HL-60 (cell line): ENCODE measurements at regions not wholly inside any gene's neighbourhood (a gene's known extent, or its start where the extent isn't known, plus 50 kb on each side); places are given as distances from the start of the nearest gene placed in this dataset.

Source experiments
- DNase-seq, 2 experiments: peaks; one replicate each; pipeline ENCODE4 v3.0.0-alpha.2; 2010 to 2020; ENCODE audit warnings: low read depth in 1 of 2, low spot score in 1 of 2
- H3K27ac ChIP-seq: fragments of 250-450 bp; sonication (Bioruptor Pico); replicated peaks from 2 replicates; pipeline ENCODE4 v1.5.1; 2020; ENCODE audit warnings: mild to moderate bottlenecking, moderate library complexity
- H3K27me3 ChIP-seq: fragments of 250-450 bp; sonication (Bioruptor Pico); 2 replicates; pipeline ENCODE4 v1.5.1; 2021; ENCODE audit warnings: mild to moderate bottlenecking, moderate library complexity; ENCODE audit not compliant: insufficient read depth, poor library complexity, severe bottlenecking
- H3K4me3 ChIP-seq: replicated peaks from 2 replicates; pipeline ENCODE4 v1.5.1; 2011; ENCODE audit warnings: mild to moderate bottlenecking, control low read depth, low read length; ENCODE audit not compliant: insufficient read depth
- GABPA ChIP-seq: IDR thresholded peaks from 2 replicates; pipeline ENCODE4 v1.6.1; 2012; ENCODE audit warnings: low read depth
- POLR2AphosphoS5 ChIP-seq: IDR thresholded peaks from 2 replicates; pipeline ENCODE4 v1.6.1; 2012; ENCODE audit warnings: low read depth
- REST ChIP-seq: IDR thresholded peaks from 2 replicates; pipeline ENCODE4 v1.6.1; 2012; ENCODE audit warnings: low read depth; ENCODE audit not compliant: insufficient replicate concordance
- SPI1 ChIP-seq: IDR thresholded peaks from 2 replicates; pipeline ENCODE4 v1.6.1; 2012; ENCODE audit warnings: low read depth, mild to moderate bottlenecking, borderline replicate concordance
- TF ChIP-seq, protein P1 (sequence below): IDR thresholded peaks from one replicate; pipeline ENCODE4 v1.5.1; 2011; ENCODE audit warnings: low read length, control low read depth, inconsistent platforms; ENCODE audit not compliant: insufficient read depth

DNA sequence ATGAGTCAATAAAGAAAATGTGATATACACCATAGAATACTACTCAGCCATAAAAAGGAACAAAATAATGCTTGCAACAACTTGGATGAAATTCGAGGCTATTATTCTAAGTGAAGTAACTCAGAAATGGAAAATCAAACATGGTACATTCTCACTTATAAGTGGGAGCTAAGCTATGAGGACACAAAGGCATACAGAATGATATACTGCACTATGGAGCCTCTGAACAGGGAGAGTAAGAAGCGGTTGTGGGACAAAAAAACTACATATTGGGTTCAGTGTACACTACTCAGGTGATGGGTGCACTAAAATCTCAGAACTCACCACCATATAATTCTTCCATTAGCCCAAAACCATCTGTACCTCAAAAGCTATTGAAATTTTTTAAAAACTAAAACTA is 68.8 kb upstream of the AKAP13 start:
- Histone ChIP-seq H3K4me3 (no peak overlapping the region), H3K27me3 (no peaks in the 10 kb centered on the region)

GRCh38 chr15:85312486-85312885 is 67.9 kb upstream of the AKAP13 start:
- Histone ChIP-seq H3K27me3 (no peaks in the 10 kb centered on the region), H3K4me3 (no peak overlapping the region), H3K27ac (no peak overlapping the region)
- TF ChIP-seq REST (no peak), SPI1 (no peak), POLR2AphosphoS5 (no peak), GABPA (no peak)
- TF ChIP-seq, protein P1, sequence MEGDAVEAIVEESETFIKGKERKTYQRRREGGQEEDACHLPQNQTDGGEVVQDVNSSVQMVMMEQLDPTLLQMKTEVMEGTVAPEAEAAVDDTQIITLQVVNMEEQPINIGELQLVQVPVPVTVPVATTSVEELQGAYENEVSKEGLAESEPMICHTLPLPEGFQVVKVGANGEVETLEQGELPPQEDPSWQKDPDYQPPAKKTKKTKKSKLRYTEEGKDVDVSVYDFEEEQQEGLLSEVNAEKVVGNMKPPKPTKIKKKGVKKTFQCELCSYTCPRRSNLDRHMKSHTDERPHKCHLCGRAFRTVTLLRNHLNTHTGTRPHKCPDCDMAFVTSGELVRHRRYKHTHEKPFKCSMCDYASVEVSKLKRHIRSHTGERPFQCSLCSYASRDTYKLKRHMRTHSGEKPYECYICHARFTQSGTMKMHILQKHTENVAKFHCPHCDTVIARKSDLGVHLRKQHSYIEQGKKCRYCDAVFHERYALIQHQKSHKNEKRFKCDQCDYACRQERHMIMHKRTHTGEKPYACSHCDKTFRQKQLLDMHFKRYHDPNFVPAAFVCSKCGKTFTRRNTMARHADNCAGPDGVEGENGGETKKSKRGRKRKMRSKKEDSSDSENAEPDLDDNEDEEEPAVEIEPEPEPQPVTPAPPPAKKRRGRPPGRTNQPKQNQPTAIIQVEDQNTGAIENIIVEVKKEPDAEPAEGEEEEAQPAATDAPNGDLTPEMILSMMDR: no peak
- no peak for DNase-seq

More for the DNA sequence above, 68.8 kb upstream of the AKAP13 start:
- DNase-seq: no peak
- H3K27ac ChIP-seq: no peak overlapping the region
- TF ChIP-seq, protein P1: no peak
- TF ChIP-seq GABPA (no peak), REST (no peak), POLR2AphosphoS5 (no peak), SPI1 (no peak)

GRCh38 chr15:85312929-85313331 is 67.5 kb upstream of the AKAP13 start:
- no peak for TF ChIP-seq SPI1
- TF ChIP-seq, protein P1: peak; percentile 3
- Histone ChIP-seq H3K4me3 (no peak overlapping the region), H3K27ac (no peak overlapping the region), H3K27me3 (no peaks in the 10 kb centered on the region)
- peak in 1 of 2 experiments; percentile 38 for DNase-seq

- no peak for TF ChIP-seq REST
- TF ChIP-seq GABPA: no peak
- TF ChIP-seq SPI1: no peak
- TF ChIP-seq POLR2AphosphoS5: no peak
- TF ChIP-seq, protein P1: no peak
- DNase-seq: no peak
- Histone ChIP-seq H3K27ac (no peak overlapping the region), H3K4me3 (no peak overlapping the region), H3K27me3 (no peaks in the 10 kb centered on the region)
Observed at GRCh38 chr15:85313339-85313738, 67.1 kb upstream of the AKAP13 start.
